Neutrophil (primary cell): ENCODE measurements at regions not wholly inside any gene's neighbourhood (a gene's known extent, or its start where the extent isn't known, plus 50 kb on each side); places are given as distances from the start of the nearest gene placed in this dataset.

ENCODE experiments used
- H3K27ac ChIP-seq: fragments of 200-600 bp; sonication (generic); 2 replicates; pipeline ENCODE4 v1.5.1; 2016; ENCODE audit warnings: mild to moderate bottlenecking, moderate library complexity
- H3K27me3 ChIP-seq: fragments of 200-600 bp; sonication (generic); 2 replicates; pipeline ENCODE4 v1.6.0; 2016; ENCODE audit warnings: mild to moderate bottlenecking
- H3K36me3 ChIP-seq: fragments of 200-600 bp; sonication (generic); 2 replicates; pipeline ENCODE4 v1.5.1; 2017
- H3K4me1 ChIP-seq, 2 experiments: fragments of 200-600 bp in 1 of 2; sonication (generic) in 1 of 2; 1 replicate in 1 of 2; 2 replicates in 1 of 2; pipeline versions ENCODE4 v1.5.1 to v1.6.1; 2013 to 2016; ENCODE audit warnings: low read depth in 1 of 2, low read length in 1 of 2, mild to moderate bottlenecking in 1 of 2, moderate library complexity in 1 of 2; ENCODE audit not compliant: control insufficient read depth in 1 of 2, insufficient read depth in 1 of 2
- H3K4me3 ChIP-seq, 2 experiments: fragments of 200-600 bp in 1 of 2; sonication (generic) in 1 of 2; 1 replicate in 1 of 2; 2 replicates in 1 of 2; pipeline ENCODE4 v1.5.1; 2013 to 2016; ENCODE audit warnings: low read depth in 1 of 2, low read length in 1 of 2, mild to moderate bottlenecking in 1 of 2, moderate library complexity in 1 of 2
- H3K9me3 ChIP-seq: fragments of 200-600 bp; sonication (generic); 2 replicates; pipeline ENCODE4 v1.5.1; 2016
- CTCF ChIP-seq: fragments of 200-600 bp; sonication (generic); IDR thresholded peaks from 2 replicates; pipeline ENCODE4 v1.5.1; 2016; ENCODE audit warnings: antibody characterized with exemption

- Histone ChIP-seq H3K36me3 (no peaks in the 10 kb centered on the region), H3K27ac (no peak overlapping the region), H3K9me3 (no peaks in the 10 kb centered on the region), H3K27me3 (no peaks in the 10 kb centered on the region), H3K4me1 (no peaks in the 10 kb centered on the region), H3K4me3 (no peak overlapping the region)
- no peak for TF ChIP-seq CTCF
These were observed 150.2 kb downstream of the ST6GAL2 start for GRCh38 chr2:106735807-106736206.

GRCh38 chr2:106736221-106736620 is 149.7 kb downstream of the ST6GAL2 start:
- Histone ChIP-seq H3K27ac (no peak overlapping the region), H3K36me3 (no peaks in the 10 kb centered on the region), H3K4me3 (no peak overlapping the region), H3K27me3 (no peaks in the 10 kb centered on the region), H3K4me1 (no peaks in the 10 kb centered on the region), H3K9me3 (no peaks in the 10 kb centered on the region)
- no peak for TF ChIP-seq CTCF

- Histone ChIP-seq H3K27ac (no peak overlapping the region), H3K4me3 (no peak overlapping the region), H3K9me3 (no peaks in the 10 kb centered on the region), H3K36me3 (no peaks in the 10 kb centered on the region), H3K4me1 (no peaks in the 10 kb centered on the region), H3K27me3 (no peaks in the 10 kb centered on the region)
- no peak for TF ChIP-seq CTCF
These were observed 140.5 kb downstream of the ST6GAL2 start for GRCh38 chr2:106745468-106745867.

- Histone ChIP-seq H3K36me3 (no peaks in the 10 kb centered on the region), H3K27ac (no peak overlapping the region), H3K4me3 (no peak overlapping the region), H3K27me3 (no peaks in the 10 kb centered on the region), H3K4me1 (no peaks in the 10 kb centered on the region), H3K9me3 (no peaks in the 10 kb centered on the region)
- TF ChIP-seq CTCF, result no peak
These were observed 136.1 kb downstream of the ST6GAL2 start for GRCh38 chr2:106749823-106750222.
